ENCODE measurements at regions not wholly inside any gene's neighbourhood (a gene's known extent, or its start where the extent isn't known, plus 50 kb on each side); places are given as distances from the start of the nearest gene placed in this dataset.
A peak's percentile ranks its signal among the peaks of the same experiment; 100 is the strongest.

- peaks cover 2% of the 10 kb centered on the region for H3K36me3 Mint-ChIP-seq (ENCODE audit: low read depth)
- H3K9me3 Mint-ChIP-seq (ENCODE audit: low read depth): peaks cover 14% of the 10 kb centered on the region
- H3K4me3 Mint-ChIP-seq (ENCODE audit: unreplicated experiment): no peak overlapping the region
- H3K27ac Mint-ChIP-seq (ENCODE audit: unreplicated experiment): no peak overlapping the region
- peak; percentile 40 for DNase-seq (ENCODE audit: low spot score)
- H3K27me3 Mint-ChIP-seq (ENCODE audit: low read depth): peaks cover 2% of the 10 kb centered on the region
- H3K4me1 Mint-ChIP-seq (ENCODE audit: low read depth): no peaks in the 10 kb centered on the region
- TF ChIP-seq CTCF (IDR thresholded peaks at IDR 0.05): no peak
Observed at GRCh38 chr2:155357172-155357571, 658.7 kb downstream of the KCNJ3 start.

- peaks cover 14% of the 10 kb centered on the region for H3K9me3 Mint-ChIP-seq (ENCODE audit: low read depth)
- H3K36me3 Mint-ChIP-seq (ENCODE audit: low read depth): peaks cover 2% of the 10 kb centered on the region
- H3K4me3 Mint-ChIP-seq (ENCODE audit: unreplicated experiment): no peak overlapping the region
- no peak for TF ChIP-seq CTCF (IDR thresholded peaks at IDR 0.05)
- no peak for DNase-seq (ENCODE audit: low spot score)
- peaks cover 2% of the 10 kb centered on the region for H3K27me3 Mint-ChIP-seq (ENCODE audit: low read depth)
- no peaks in the 10 kb centered on the region for H3K4me1 Mint-ChIP-seq (ENCODE audit: low read depth)
- H3K27ac Mint-ChIP-seq (ENCODE audit: unreplicated experiment): no peak overlapping the region
Observed at GRCh38 chr2:155356250-155356649, 657.8 kb downstream of the KCNJ3 start.

- no peak overlapping the region for H3K27ac Mint-ChIP-seq (ENCODE audit: unreplicated experiment)
- no peaks in the 10 kb centered on the region for H3K36me3 Mint-ChIP-seq (ENCODE audit: low read depth)
- peaks cover 7% of the 10 kb centered on the region for H3K27me3 Mint-ChIP-seq (ENCODE audit: low read depth)
- no peak for TF ChIP-seq CTCF (IDR thresholded peaks at IDR 0.05)
- DNase-seq (ENCODE audit: low spot score): peak; percentile 75
- no peak overlapping the region for H3K4me3 Mint-ChIP-seq (ENCODE audit: unreplicated experiment)
- H3K9me3 Mint-ChIP-seq (ENCODE audit: low read depth): peaks cover 8% of the 10 kb centered on the region
- no peaks in the 10 kb centered on the region for H3K4me1 Mint-ChIP-seq (ENCODE audit: low read depth)
Observed at GRCh38 chr2:155350783-155351580, 652.5 kb downstream of the KCNJ3 start.

GRCh38 chr2:155332016-155332415 lies 633.5 kb downstream of the KCNJ3 start:
- Mint-ChIP-seq H3K36me3 (ENCODE audit: low read depth) (no peaks in the 10 kb centered on the region), H3K27me3 (ENCODE audit: low read depth) (peaks cover 6% of the 10 kb centered on the region), H3K4me1 (ENCODE audit: low read depth) (no peaks in the 10 kb centered on the region)

GRCh38 chr2:155320236-155320635 lies 621.7 kb downstream of the KCNJ3 start:
- peaks cover 31% of the 10 kb centered on the region for H3K27me3 Mint-ChIP-seq (ENCODE audit: low read depth)
- no peaks in the 10 kb centered on the region for H3K4me1 Mint-ChIP-seq (ENCODE audit: low read depth)
- no peaks in the 10 kb centered on the region for H3K9me3 Mint-ChIP-seq (ENCODE audit: low read depth)
- no peak for TF ChIP-seq CTCF (IDR thresholded peaks at IDR 0.05)
- DNase-seq (ENCODE audit: low spot score): no peak
- H3K27ac Mint-ChIP-seq (ENCODE audit: unreplicated experiment): no peak overlapping the region
- H3K4me3 Mint-ChIP-seq (ENCODE audit: unreplicated experiment): no peak overlapping the region
- H3K36me3 Mint-ChIP-seq (ENCODE audit: low read depth): no peaks in the 10 kb centered on the region

More at GRCh38 chr2:155332016-155332415, 633.5 kb downstream of the KCNJ3 start:
- no peak overlapping the region for H3K27ac Mint-ChIP-seq (ENCODE audit: unreplicated experiment)
- TF ChIP-seq CTCF (IDR thresholded peaks at IDR 0.05): no peak
- H3K9me3 Mint-ChIP-seq (ENCODE audit: low read depth): no peaks in the 10 kb centered on the region
- DNase-seq (ENCODE audit: low spot score): no peak
- H3K4me3 Mint-ChIP-seq (ENCODE audit: unreplicated experiment): no peak overlapping the region

All from chondrocyte (in vitro differentiated cells).